Neural progenitor cell (in vitro differentiated cells): ENCODE measurements at regions not wholly inside any gene's neighbourhood (a gene's known extent, or its start where the extent isn't known, plus 50 kb on each side); places are given as distances from the start of the nearest gene placed in this dataset.

Source experiments
- EZH2 ChIP-seq: fragments of 200-600 bp; sonication (generic); IDR thresholded peaks from 2 replicates; pipeline ENCODE4 v1.6.1; 2017; ENCODE audit warnings: antibody characterized with exemption, mild to moderate bottlenecking, moderate library complexity
- TF ChIP-seq, protein P1 (sequence below): fragments of 200-600 bp; sonication (generic); IDR thresholded peaks from 2 replicates; pipeline ENCODE4 v1.5.1; 2017; ENCODE audit warnings: antibody characterized with exemption, mild to moderate bottlenecking

DNA sequence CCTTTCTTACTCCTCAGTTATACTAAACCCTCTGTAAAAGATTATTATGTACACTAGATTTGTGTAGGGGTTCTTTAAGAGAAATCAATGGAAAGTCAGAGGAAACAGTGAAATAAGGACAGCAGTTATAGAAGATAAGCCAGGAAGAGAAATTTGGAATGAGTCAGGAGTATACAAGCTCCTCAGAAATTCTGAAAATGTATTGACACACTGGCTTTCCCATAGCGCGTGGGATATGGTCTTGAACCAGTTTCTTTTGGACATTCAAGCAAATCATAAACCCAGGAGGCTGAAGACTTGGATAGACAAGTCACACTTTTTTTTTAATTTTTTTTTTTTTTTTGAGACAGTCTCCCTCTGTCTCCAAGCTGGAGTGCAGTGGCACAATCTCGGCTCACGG, 316.1 kb upstream of the MMADHC start:
- TF ChIP-seq EZH2 = no peak
- TF ChIP-seq, protein P1, sequence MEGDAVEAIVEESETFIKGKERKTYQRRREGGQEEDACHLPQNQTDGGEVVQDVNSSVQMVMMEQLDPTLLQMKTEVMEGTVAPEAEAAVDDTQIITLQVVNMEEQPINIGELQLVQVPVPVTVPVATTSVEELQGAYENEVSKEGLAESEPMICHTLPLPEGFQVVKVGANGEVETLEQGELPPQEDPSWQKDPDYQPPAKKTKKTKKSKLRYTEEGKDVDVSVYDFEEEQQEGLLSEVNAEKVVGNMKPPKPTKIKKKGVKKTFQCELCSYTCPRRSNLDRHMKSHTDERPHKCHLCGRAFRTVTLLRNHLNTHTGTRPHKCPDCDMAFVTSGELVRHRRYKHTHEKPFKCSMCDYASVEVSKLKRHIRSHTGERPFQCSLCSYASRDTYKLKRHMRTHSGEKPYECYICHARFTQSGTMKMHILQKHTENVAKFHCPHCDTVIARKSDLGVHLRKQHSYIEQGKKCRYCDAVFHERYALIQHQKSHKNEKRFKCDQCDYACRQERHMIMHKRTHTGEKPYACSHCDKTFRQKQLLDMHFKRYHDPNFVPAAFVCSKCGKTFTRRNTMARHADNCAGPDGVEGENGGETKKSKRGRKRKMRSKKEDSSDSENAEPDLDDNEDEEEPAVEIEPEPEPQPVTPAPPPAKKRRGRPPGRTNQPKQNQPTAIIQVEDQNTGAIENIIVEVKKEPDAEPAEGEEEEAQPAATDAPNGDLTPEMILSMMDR = no peak
